GM23338 (cell line): ENCODE measurements at regions not wholly inside any gene's neighbourhood (a gene's known extent, or its start where the extent isn't known, plus 50 kb on each side); places are given as distances from the start of the nearest gene placed in this dataset.
"Not testable (repeated sequence)": the region's sequence is repeated elsewhere in the genome, so short reads cannot be mapped to it uniquely, and the experiment has no call there.

Experiments
- ATAC-seq: fragments of 200-7000 bp; cut with Tn5 transposase; 3 replicates; pipeline ENCODE4 v1.9.1; 2020
- DNase-seq: peaks from one replicate; pipeline ENCODE4 v3.0.0-alpha.2; 2015; ENCODE audit warnings: low spot score
- H2AFZ ChIP-seq: fragments of 200-600 bp; sonication (generic); 2 replicates; pipeline ENCODE4 v1.8.0; 2016; ENCODE audit warnings: antibody characterized with exemption, mild to moderate bottlenecking, moderate library complexity
- H3F3A ChIP-seq: fragments of 200-600 bp; sonication (generic); replicated peaks from 2 replicates; pipeline ENCODE4 v1.8.0; 2017; ENCODE audit warnings: antibody characterized with exemption, mixed run types, low read depth
- H3K27ac ChIP-seq: fragments of 200-600 bp; sonication (generic); 2 replicates; pipeline ENCODE4 v1.6.1; 2016; ENCODE audit warnings: low read depth
- H3K27me3 ChIP-seq: fragments of 200-600 bp; sonication (generic); 2 replicates; pipeline ENCODE4 v1.8.0; 2016; ENCODE audit warnings: mild to moderate bottlenecking, mixed run types, moderate library complexity; ENCODE audit not compliant: insufficient read depth
- H3K36me3 ChIP-seq: fragments of 200-600 bp; sonication (generic); 2 replicates; pipeline ENCODE4 v1.8.0; 2016; ENCODE audit warnings: mild to moderate bottlenecking; ENCODE audit not compliant: insufficient read depth
- H3K4me1 ChIP-seq: fragments of 200-600 bp; sonication (generic); 2 replicates; pipeline ENCODE4 v1.8.0; 2016; ENCODE audit warnings: mild to moderate bottlenecking, moderate library complexity; ENCODE audit not compliant: insufficient read depth
- H3K4me2 ChIP-seq: fragments of 200-600 bp; sonication (generic); 2 replicates; pipeline ENCODE4 v1.7.1; 2017; ENCODE audit warnings: mixed run types
- H3K4me3 ChIP-seq: fragments of 200-600 bp; sonication (generic); 2 replicates; pipeline ENCODE4 v1.6.1; 2016; ENCODE audit warnings: mixed run types
- H3K79me2 ChIP-seq: fragments of 200-600 bp; sonication (generic); replicated peaks from 2 replicates; pipeline ENCODE4 v1.8.0; 2017; ENCODE audit warnings: mild to moderate bottlenecking; ENCODE audit not compliant: insufficient read depth
- H3K9me2 ChIP-seq: fragments of 200-600 bp; sonication (generic); 2 replicates; pipeline ENCODE4 v1.8.0; 2017; ENCODE audit not compliant: insufficient read depth
- H4K20me1 ChIP-seq: fragments of 200-600 bp; sonication (generic); replicated peaks from 2 replicates; pipeline ENCODE4 v1.8.0; 2017; ENCODE audit warnings: mild to moderate bottlenecking; ENCODE audit not compliant: insufficient read depth
- H3K27ac Mint-ChIP-seq: 2 replicates; pipeline ENCODE4 v1.8.0; 2020; ENCODE audit warnings: inconsistent platforms, mild to moderate bottlenecking, moderate library complexity, mixed read lengths
- H3K27me3 Mint-ChIP-seq: 3 replicates; pipeline ENCODE4 v1.8.0; 2022; ENCODE audit warnings: low read depth, mild to moderate bottlenecking, moderate library complexity, mixed read lengths, inconsistent platforms; ENCODE audit not compliant: insufficient read depth, poor library complexity
- H3K36me3 Mint-ChIP-seq: 3 replicates; pipeline ENCODE4 v1.8.0; 2021; ENCODE audit warnings: low read depth, mild to moderate bottlenecking, inconsistent platforms, moderate library complexity, mixed read lengths
- H3K4me1 Mint-ChIP-seq: 3 replicates; pipeline ENCODE4 v1.8.0; 2020; ENCODE audit warnings: mild to moderate bottlenecking, inconsistent platforms, mixed read lengths
- H3K4me3 Mint-ChIP-seq: 3 replicates; pipeline ENCODE4 v1.8.0; 2021; ENCODE audit warnings: moderate library complexity, mild to moderate bottlenecking, inconsistent platforms, mixed read lengths
- H3K9me3 Mint-ChIP-seq: 3 replicates; pipeline ENCODE4 v1.8.0; 2020; ENCODE audit warnings: moderate library complexity, mild to moderate bottlenecking, inconsistent platforms, mixed read lengths
- CREB1 ChIP-seq: fragments of 250-450 bp; sonication (Bioruptor Pico); IDR thresholded peaks from 2 replicates; pipeline ENCODE4 v1.5.0; 2020; ENCODE audit warnings: low read depth, mild to moderate bottlenecking, moderate library complexity
- CTCF ChIP-seq, 2 experiments: fragments of 200-600 bp in 1 of 2; sonication (generic) in 1 of 2; conservative IDR thresholded peaks; 2 replicates each; pipeline versions ENCODE4 v1.5.1 to v1.6.1; 2016 to 2017; ENCODE audit warnings: antibody characterized with exemption in 2 of 2, low read depth in 2 of 2, mild to moderate bottlenecking in 2 of 2, moderate library complexity in 1 of 2
- ETS1 ChIP-seq: IDR thresholded peaks from 2 replicates; pipeline ENCODE4 v1.6.1; 2016; ENCODE audit warnings: antibody characterized with exemption
- EZH2 ChIP-seq: fragments of 200-600 bp; sonication (generic); IDR thresholded peaks from one replicate; pipeline ENCODE4 v1.8.0; 2017; ENCODE audit warnings: antibody characterized with exemption, mild to moderate bottlenecking, low read depth; ENCODE audit not compliant: unreplicated experiment
- EZH2phosphoT487 ChIP-seq: fragments of 200-600 bp; sonication (generic); IDR thresholded peaks from one replicate; pipeline ENCODE4 v1.8.1; 2018; ENCODE audit warnings: antibody characterized with exemption; ENCODE audit not compliant: unreplicated experiment
- JUNB ChIP-seq: IDR thresholded peaks from one replicate; pipeline ENCODE4 v1.6.1; 2016; ENCODE audit warnings: antibody characterized with exemption; ENCODE audit not compliant: unreplicated experiment
- NANOG ChIP-seq: IDR thresholded peaks from 2 replicates; pipeline ENCODE4 v1.6.1; 2016; ENCODE audit warnings: antibody characterized with exemption, borderline replicate concordance
- POLR2AphosphoS5 ChIP-seq: IDR thresholded peaks from 2 replicates; pipeline ENCODE4 v1.6.1; 2016; ENCODE audit warnings: antibody characterized with exemption, low read depth
- STAT1 ChIP-seq: IDR thresholded peaks from one replicate; pipeline ENCODE4 v1.6.1; 2016; ENCODE audit warnings: antibody characterized with exemption; ENCODE audit not compliant: unreplicated experiment
- ZNF114 ChIP-seq: fragments of 250-450 bp; sonication (Bioruptor Pico); IDR thresholded peaks from 2 replicates; pipeline ENCODE4 v1.5.0; 2020; ENCODE audit warnings: mild to moderate bottlenecking, moderate library complexity
- ZNF331 ChIP-seq: fragments of 250-450 bp; sonication (Bioruptor Pico); IDR thresholded peaks from 2 replicates; pipeline ENCODE4 v1.5.0; 2020; ENCODE audit warnings: low read depth, mild to moderate bottlenecking, moderate library complexity
- TF ChIP-seq, protein P1 (sequence below): IDR thresholded peaks from one replicate; pipeline ENCODE4 v1.6.1; 2018; ENCODE audit warnings: antibody characterized with exemption; ENCODE audit not compliant: unreplicated experiment

DNA sequence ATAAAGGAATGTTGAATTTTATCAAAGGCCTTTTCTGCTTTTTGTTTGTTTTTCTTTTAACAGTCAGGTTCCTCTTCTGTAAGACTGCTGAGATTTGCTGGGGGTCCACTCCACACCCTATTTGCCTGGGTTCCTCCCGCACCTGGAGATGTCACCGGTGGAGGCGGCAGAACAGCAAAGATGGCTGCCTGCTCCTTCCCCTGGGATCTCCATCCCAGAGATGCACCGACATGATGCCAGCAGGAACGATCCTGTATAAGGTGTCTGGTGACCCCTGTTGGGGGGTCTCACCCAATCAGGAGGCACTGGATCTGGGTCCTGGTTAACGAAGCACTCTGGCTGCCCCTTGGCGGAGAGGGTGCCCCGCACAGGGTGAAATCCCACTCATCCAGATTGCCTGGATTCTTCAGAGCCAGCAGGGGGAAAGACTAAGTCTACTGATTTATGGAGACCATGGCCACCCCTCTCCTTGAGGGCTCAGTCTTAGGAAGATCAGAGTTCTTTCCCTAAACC is 244.0 kb upstream of the MDGA2 start (continued):
- TF ChIP-seq CREB1 (no peak), STAT1 (no peak), JUNB (no peak), NANOG (no peak), EZH2 (no peak), EZH2phosphoT487 (no peak), ETS1 (no peak), ZNF331 (CRISPR knock-in tag) (no peak), POLR2AphosphoS5 (no peak)

- ATAC-seq = no peak; the same call in 2 of the 3 replicates
- peak; percentile 77 for DNase-seq
- Mint-ChIP-seq H3K27me3 (peaks cover 3% of the 10 kb centered on the region), H3K4me3 (no peak overlapping the region), H3K4me1 (peaks cover 8% of the 10 kb centered on the region; the same call in 2 of the 3 replicates), H3K36me3 (no peaks in the 10 kb centered on the region), H3K9me3 (no peaks in the 10 kb centered on the region), H3K27ac (peak overlapping the region; percentile 68; the same call in 1 of the 2 replicates)
- Histone ChIP-seq H3K79me2 (no peaks in the 10 kb centered on the region), H3K4me2 (no peak overlapping the region), H2AFZ (no peak overlapping the region), H3F3A (no peaks in the 10 kb centered on the region), H3K4me3 (no peak overlapping the region), H3K27ac (no peak overlapping the region), H4K20me1 (no peaks in the 10 kb centered on the region), H3K36me3 (no peaks in the 10 kb centered on the region), H3K4me1 (no peaks in the 10 kb centered on the region), H3K27me3 (no peaks in the 10 kb centered on the region), H3K9me2 (no peaks in the 10 kb centered on the region)
- TF ChIP-seq ZNF331 (CRISPR knock-in tag) (no peak), CTCF (conservative IDR thresholded peaks at IDR 0.05; ENCODE audit: low read depth in 2 of 2) (peak; percentile 71 to 95), NANOG (no peak), EZH2 (no peak), JUNB (no peak), ZNF114 (CRISPR knock-in tag) (no peak), CREB1 (no peak)
- TF ChIP-seq, protein P1, sequence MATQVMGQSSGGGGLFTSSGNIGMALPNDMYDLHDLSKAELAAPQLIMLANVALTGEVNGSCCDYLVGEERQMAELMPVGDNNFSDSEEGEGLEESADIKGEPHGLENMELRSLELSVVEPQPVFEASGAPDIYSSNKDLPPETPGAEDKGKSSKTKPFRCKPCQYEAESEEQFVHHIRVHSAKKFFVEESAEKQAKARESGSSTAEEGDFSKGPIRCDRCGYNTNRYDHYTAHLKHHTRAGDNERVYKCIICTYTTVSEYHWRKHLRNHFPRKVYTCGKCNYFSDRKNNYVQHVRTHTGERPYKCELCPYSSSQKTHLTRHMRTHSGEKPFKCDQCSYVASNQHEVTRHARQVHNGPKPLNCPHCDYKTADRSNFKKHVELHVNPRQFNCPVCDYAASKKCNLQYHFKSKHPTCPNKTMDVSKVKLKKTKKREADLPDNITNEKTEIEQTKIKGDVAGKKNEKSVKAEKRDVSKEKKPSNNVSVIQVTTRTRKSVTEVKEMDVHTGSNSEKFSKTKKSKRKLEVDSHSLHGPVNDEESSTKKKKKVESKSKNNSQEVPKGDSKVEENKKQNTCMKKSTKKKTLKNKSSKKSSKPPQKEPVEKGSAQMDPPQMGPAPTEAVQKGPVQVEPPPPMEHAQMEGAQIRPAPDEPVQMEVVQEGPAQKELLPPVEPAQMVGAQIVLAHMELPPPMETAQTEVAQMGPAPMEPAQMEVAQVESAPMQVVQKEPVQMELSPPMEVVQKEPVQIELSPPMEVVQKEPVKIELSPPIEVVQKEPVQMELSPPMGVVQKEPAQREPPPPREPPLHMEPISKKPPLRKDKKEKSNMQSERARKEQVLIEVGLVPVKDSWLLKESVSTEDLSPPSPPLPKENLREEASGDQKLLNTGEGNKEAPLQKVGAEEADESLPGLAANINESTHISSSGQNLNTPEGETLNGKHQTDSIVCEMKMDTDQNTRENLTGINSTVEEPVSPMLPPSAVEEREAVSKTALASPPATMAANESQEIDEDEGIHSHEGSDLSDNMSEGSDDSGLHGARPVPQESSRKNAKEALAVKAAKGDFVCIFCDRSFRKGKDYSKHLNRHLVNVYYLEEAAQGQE = no peak
Measured at GRCh38 chr14:47917344-47917954, 242.0 kb upstream of the MDGA2 start.

DNA sequence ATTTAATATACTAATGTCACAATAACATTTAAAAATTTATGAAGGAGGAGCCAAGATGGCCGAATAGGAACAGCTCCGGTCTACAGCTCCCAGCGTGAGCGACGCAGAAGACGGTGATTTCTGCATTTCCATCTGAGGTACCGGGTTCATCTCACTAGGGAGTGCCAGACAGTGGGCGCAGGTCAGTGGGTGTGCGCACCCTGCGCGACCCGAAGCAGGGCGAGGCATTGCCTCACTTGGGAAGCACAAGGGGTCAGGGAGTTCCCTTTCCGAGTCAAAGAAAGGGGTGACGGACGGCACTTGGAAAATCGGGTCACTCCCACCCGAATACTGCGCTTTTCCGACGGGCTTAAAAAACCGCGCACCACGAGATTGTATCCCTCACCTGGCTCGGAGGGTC is 225.7 kb upstream of the MDGA2 start:
- ATAC-seq, H3K27ac Mint-ChIP-seq: not testable (repeated sequence)

More for the DNA sequence above, 225.7 kb upstream of the MDGA2 start:
- peak overlapping the region; percentile 67 for H3K4me2 ChIP-seq
- not testable (repeated sequence) for H2AFZ ChIP-seq, H3F3A ChIP-seq, H3K27ac ChIP-seq, H3K27me3 ChIP-seq, H3K9me3 Mint-ChIP-seq, H3K36me3 Mint-ChIP-seq, H3K4me1 ChIP-seq, H3K36me3 ChIP-seq, H3K27me3 Mint-ChIP-seq, H4K20me1 ChIP-seq, DNase-seq, H3K9me2 ChIP-seq, H3K4me1 Mint-ChIP-seq
- H3K79me2 ChIP-seq = peaks cover 20% of the 10 kb centered on the region; the same call in 1 of the 2 replicates
- H3K4me3 ChIP-seq = peak overlapping the region; percentile 39
- H3K4me3 Mint-ChIP-seq = peak overlapping the region; percentile 67; the same call in 2 of the 3 replicates
